Neural crest cell (in vitro differentiated cells): ENCODE measurements at regions not wholly inside any gene's neighbourhood (a gene's known extent, or its start where the extent isn't known, plus 50 kb on each side); places are given as distances from the start of the nearest gene placed in this dataset.

Experiments used
- DNase-seq: peaks from one replicate; pipeline ENCODE4 v3.0.0; 2021; ENCODE audit warnings: low read depth, mixed read lengths, low spot score
- H3K27ac Mint-ChIP-seq: one replicate; pipeline ENCODE4 v1.8.0; 2021; ENCODE audit warnings: mild to moderate bottlenecking, mixed read lengths; ENCODE audit not compliant: unreplicated experiment
- H3K27me3 Mint-ChIP-seq: 2 replicates; pipeline ENCODE4 v1.8.0; 2021; ENCODE audit warnings: low read depth, mild to moderate bottlenecking, mixed read lengths
- H3K36me3 Mint-ChIP-seq: 2 replicates; pipeline ENCODE4 v1.8.0; 2021; ENCODE audit warnings: low read depth, mild to moderate bottlenecking, mixed read lengths
- H3K4me1 Mint-ChIP-seq: 2 replicates; pipeline ENCODE4 v1.8.0; 2021; ENCODE audit warnings: mixed read lengths
- H3K4me3 Mint-ChIP-seq: one replicate; pipeline ENCODE4 v1.8.0; 2021; ENCODE audit warnings: mild to moderate bottlenecking, mixed read lengths
- H3K9me3 Mint-ChIP-seq: 2 replicates; pipeline ENCODE4 v1.8.0; 2021; ENCODE audit warnings: mixed read lengths
- CTCF ChIP-seq: fragments of 200-600 bp; sonication (generic); conservative IDR thresholded peaks from 2 replicates; pipeline ENCODE4 v1.5.0; 2021; ENCODE audit warnings: antibody characterized with exemption, mild to moderate bottlenecking

DNA sequence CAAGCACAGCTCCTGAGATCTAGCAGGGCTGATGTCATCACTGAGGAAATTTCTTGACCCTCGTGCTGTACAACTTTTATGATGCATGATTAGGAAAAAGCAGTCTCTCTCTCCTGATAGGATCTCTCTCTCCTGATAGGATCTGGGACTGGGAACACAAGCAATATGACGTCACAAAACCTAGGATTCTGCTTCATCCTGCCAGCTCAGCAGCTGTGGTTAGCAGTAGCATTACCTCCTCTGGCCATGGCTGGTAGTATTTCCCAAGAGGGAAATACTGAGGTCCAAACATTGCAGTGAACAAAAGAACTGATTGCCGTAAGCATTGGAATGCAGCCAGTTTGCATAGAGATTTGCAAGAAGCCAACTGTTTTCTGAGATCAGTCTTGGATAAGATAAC lies 521.2 kb upstream of the POU3F3 start:
- Mint-ChIP-seq H3K27ac (no peak overlapping the region), H3K4me3 (no peak overlapping the region), H3K36me3 (no peaks in the 10 kb centered on the region), H3K9me3 (no peaks in the 10 kb centered on the region), H3K27me3 (no peaks in the 10 kb centered on the region), H3K4me1 (no peaks in the 10 kb centered on the region)
- no peak for TF ChIP-seq CTCF
- no peak for DNase-seq

DNA sequence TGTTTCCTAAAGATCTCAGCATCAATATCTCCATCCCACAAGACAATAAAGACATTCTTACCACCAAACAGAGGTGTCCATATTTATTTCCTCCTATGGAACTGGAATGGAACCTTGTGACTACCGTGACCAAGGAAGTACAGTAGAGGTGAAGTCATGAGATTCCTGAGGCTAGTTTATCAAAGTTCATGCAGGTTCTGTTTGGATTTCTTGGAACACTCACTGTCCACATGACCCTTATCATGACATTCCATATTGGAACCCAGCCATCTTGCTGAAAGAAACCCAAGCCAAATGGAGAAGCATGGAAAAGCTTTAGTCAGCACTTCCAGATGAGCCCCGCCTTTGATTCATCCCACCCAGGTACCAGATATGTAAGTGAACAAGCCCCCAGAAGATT lies 516.0 kb upstream of the POU3F3 start:
- Mint-ChIP-seq H3K36me3 (no peaks in the 10 kb centered on the region), H3K27me3 (no peaks in the 10 kb centered on the region), H3K9me3 (no peaks in the 10 kb centered on the region), H3K4me3 (no peak overlapping the region), H3K4me1 (no peaks in the 10 kb centered on the region), H3K27ac (no peak overlapping the region)
- DNase-seq, result no peak
- TF ChIP-seq CTCF, result no peak

DNA sequence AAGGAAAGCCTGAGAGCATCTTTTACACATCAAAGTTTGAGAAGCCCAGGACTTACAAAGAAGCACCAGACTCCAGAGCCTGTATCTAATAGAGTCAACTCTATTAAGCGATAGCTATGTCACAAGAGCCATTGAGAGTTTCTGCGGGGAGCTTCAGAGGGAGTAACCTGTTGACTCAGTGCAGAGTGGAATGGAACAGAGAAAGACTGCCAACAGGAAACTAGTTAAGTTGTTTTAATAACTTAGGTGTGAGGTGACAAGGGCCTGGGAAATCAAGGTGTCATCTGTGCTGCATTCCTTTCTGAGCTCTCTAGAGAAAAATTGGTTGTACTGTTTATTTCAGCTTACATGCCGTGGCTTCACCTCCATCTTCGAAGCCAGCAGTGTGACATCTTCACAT lies 513.8 kb upstream of the POU3F3 start:
- no peak for TF ChIP-seq CTCF
- Mint-ChIP-seq H3K27ac (peak overlapping the region; percentile 24), H3K4me3 (no peak overlapping the region), H3K4me1 (no peaks in the 10 kb centered on the region), H3K36me3 (no peaks in the 10 kb centered on the region), H3K27me3 (no peaks in the 10 kb centered on the region), H3K9me3 (no peaks in the 10 kb centered on the region)
- DNase-seq, result no peak

DNA sequence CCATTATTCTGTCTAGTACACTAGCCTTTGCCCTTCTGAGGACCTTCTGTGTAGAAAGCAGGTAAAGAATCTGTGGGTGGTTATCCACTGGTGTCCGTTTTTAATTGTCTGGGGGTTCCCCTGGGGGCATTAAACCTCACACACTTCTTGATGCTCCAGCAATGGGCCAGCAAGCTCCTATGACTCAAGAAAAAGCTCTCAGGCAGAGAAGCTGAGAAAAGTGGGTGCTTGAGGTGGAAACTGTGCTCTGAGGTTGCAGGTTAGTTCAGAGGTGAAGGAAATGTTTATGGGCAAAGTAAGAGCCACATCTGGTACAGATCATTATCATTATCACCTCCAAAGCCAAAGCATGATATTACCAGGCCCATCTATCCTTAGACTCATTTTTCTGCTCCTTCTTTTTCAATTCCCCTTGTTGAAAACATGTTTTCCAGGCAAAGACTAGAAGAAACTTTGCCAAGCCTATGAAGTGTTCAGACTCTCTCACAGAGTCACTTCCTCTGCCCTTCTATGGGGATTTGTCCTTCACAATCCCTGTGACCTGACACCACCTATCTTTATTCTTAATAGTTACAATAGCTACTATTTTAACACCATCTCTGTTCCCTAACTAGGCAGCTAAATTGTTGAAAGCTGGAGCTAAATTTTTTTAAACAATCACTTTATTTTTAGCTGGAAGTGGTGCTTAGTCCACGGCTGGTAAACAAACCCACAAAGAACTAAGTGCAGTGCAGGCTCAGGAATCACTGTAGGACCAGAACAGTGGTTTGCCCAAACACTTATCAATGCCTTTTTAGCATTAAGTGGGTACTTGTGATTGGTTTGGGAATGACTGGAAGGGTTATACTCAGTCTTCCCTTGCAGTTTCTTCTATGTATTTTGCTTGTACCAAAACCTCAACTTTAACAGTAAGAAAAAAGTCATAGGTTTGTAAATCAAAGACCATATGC lies 512.8 kb upstream of the POU3F3 start:
- Mint-ChIP-seq H3K9me3 (no peaks in the 10 kb centered on the region), H3K27me3 (no peaks in the 10 kb centered on the region), H3K36me3 (no peaks in the 10 kb centered on the region), H3K4me3 (no peak overlapping the region), H3K4me1 (no peaks in the 10 kb centered on the region), H3K27ac (no peak overlapping the region)
- no peak for TF ChIP-seq CTCF
- no peak for DNase-seq

DNA sequence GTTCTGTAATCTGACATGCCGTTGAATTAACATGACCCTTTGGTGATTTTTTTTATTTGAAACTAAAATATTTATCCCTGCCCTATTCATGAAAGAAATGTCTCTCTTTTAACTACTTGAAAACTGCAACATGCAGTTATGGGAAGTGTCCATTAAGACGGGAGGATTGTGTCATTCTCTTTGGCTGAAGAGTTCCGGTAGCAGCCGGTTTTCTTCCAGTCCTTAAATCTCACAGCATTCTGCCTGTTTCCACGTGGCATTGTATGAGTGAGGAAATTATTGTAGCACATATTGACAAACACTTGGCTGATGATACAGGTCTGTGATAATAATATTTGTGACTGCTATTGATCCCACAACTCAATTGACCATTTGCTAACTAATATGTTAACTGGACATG lies 509.6 kb upstream of the POU3F3 start:
- no peak for DNase-seq
- no peaks in the 10 kb centered on the region for H3K4me1 Mint-ChIP-seq
- no peaks in the 10 kb centered on the region for H3K9me3 Mint-ChIP-seq
- no peak overlapping the region for H3K4me3 Mint-ChIP-seq
- TF ChIP-seq CTCF, result no peak
- H3K36me3 Mint-ChIP-seq, result no peaks in the 10 kb centered on the region
- no peaks in the 10 kb centered on the region for H3K27me3 Mint-ChIP-seq
- no peak overlapping the region for H3K27ac Mint-ChIP-seq
